Caco-2 (cell line): ENCODE measurements at regions not wholly inside any gene's neighbourhood (a gene's known extent, or its start where the extent isn't known, plus 50 kb on each side); places are given as distances from the start of the nearest gene placed in this dataset.

Source experiments
- BruUV-seq: library from RNA; stranded (reverse); fragments of 400-500 nt; replicated peaks from 2 replicates; lab custom pipeline; 2021; lab: Mats Ljungman, UMichigan
- CTCF ChIA-PET: fragments of 300-600 bp; sonication (Branson Sonifier 250); formaldehyde crosslinking; loops from one replicate; lab custom pipeline; 2022; ENCODE audit warnings: antibody characterized with exemption; lab: Charles Lee
- POLR2A ChIA-PET: fragments of 300-600 bp; sonication (Branson Sonifier 250); formaldehyde crosslinking; loops from one replicate; lab custom pipeline; 2022; ENCODE audit warnings: antibody characterized with exemption; lab: Charles Lee
- DNase-seq, 2 experiments: peaks; one replicate each; pipeline versions ENCODE4 v3.0.0 to v3.0.0-alpha.2; 2020 to 2022
- H3K27me3 ChIP-seq: replicated peaks from 2 replicates; pipeline ENCODE4 v1.6.0; 2011; ENCODE audit warnings: low read length; ENCODE audit not compliant: control insufficient read depth, insufficient read depth
- H3K36me3 ChIP-seq: 2 replicates; pipeline ENCODE4 v1.5.1; 2011; ENCODE audit warnings: low read length; ENCODE audit not compliant: control insufficient read depth, insufficient read depth
- H3K4me1 ChIP-seq: fragments of 250-450 bp; sonication (Bioruptor Pico); 2 replicates; pipeline ENCODE4 v1.5.1; 2020; ENCODE audit warnings: mild to moderate bottlenecking
- H3K4me3 ChIP-seq: 2 replicates; pipeline ENCODE4 v1.5.1; 2011; ENCODE audit warnings: low read depth, mild to moderate bottlenecking, control low read depth, low read length
- H3K9me3 ChIP-seq: fragments of 250-450 bp; sonication (Bioruptor Pico); 2 replicates; pipeline ENCODE4 v1.5.1; 2020; ENCODE audit warnings: mild to moderate bottlenecking, moderate library complexity
- H3K27ac Mint-ChIP-seq: one replicate; pipeline ENCODE4 v1.8.0; 2022; ENCODE audit warnings: mixed read lengths; ENCODE audit not compliant: unreplicated experiment
- H3K27me3 Mint-ChIP-seq: one replicate; pipeline ENCODE4 v1.8.0; 2022; ENCODE audit warnings: mixed read lengths; ENCODE audit not compliant: insufficient read depth, unreplicated experiment
- H3K36me3 Mint-ChIP-seq: one replicate; pipeline ENCODE4 v1.8.0; 2022; ENCODE audit warnings: mild to moderate bottlenecking, mixed read lengths; ENCODE audit not compliant: insufficient read depth, unreplicated experiment
- H3K4me1 Mint-ChIP-seq: one replicate; pipeline ENCODE4 v1.8.0; 2022; ENCODE audit warnings: low read depth, mixed read lengths; ENCODE audit not compliant: unreplicated experiment
- H3K4me3 Mint-ChIP-seq: one replicate; pipeline ENCODE4 v1.8.0; 2022; ENCODE audit warnings: mild to moderate bottlenecking, moderate library complexity, mixed read lengths; ENCODE audit not compliant: unreplicated experiment
- H3K9me3 Mint-ChIP-seq: one replicate; pipeline ENCODE4 v1.8.0; 2022; ENCODE audit warnings: mixed read lengths; ENCODE audit not compliant: unreplicated experiment
- CTCF ChIP-seq, 2 experiments: fragments of 200-600 bp in 1 of 2; IDR thresholded peaks; 1 replicate in 1 of 2; 2 replicates in 1 of 2; pipeline versions ENCODE4 v1.5.1 to v1.8.0; 2011 to 2022; ENCODE audit warnings: antibody characterized with exemption in 1 of 2, control low read depth in 1 of 2, inconsistent platforms in 1 of 2, low read depth in 1 of 2, low read length in 1 of 2, mild to moderate bottlenecking in 1 of 2, moderate library complexity in 1 of 2; ENCODE audit not compliant: insufficient read depth in 1 of 2, severe bottlenecking in 1 of 2, unreplicated experiment in 1 of 2
- intact Hi-C: fragments of 100-400 bp; cut with micrococcal nuclease; formaldehyde crosslinking; loops from one replicate; pipeline ENCODE4 v1.10.0; 2022; ENCODE audit not compliant: unreplicated experiment

- Histone ChIP-seq H3K36me3 (no peaks in the 10 kb centered on the region), H3K4me3 (no peak overlapping the region), H3K27me3 (no peaks in the 10 kb centered on the region), H3K9me3 (no peaks in the 10 kb centered on the region), H3K4me1 (no peaks in the 10 kb centered on the region)
- CTCF ChIA-PET: no interaction called here
- intact Hi-C loops: no loop called here
- Mint-ChIP-seq H3K27ac (no peak overlapping the region), H3K9me3 (no peaks in the 10 kb centered on the region), H3K4me1 (no peaks in the 10 kb centered on the region), H3K4me3 (no peak overlapping the region), H3K27me3 (peaks cover 8% of the 10 kb centered on the region), H3K36me3 (no peaks in the 10 kb centered on the region)
- no peak for TF ChIP-seq CTCF (IDR thresholded peaks at IDR 0.05; ENCODE audit: insufficient read depth in 1 of 2, low read depth in 1 of 2, low read length in 1 of 2, severe bottlenecking in 1 of 2, unreplicated experiment in 1 of 2)
- DNase-seq: no peak
- BruUV-seq: no TSS peak
- POLR2A ChIA-PET: no interaction called here
Measured at GRCh38 chr17:63096426-63096825, 130.4 kb downstream of the TANC2 start.

- no peaks in the 10 kb centered on the region for H3K36me3 ChIP-seq
- Mint-ChIP-seq H3K4me3 (no peak overlapping the region), H3K27me3 (peaks cover 12% of the 10 kb centered on the region), H3K9me3 (no peaks in the 10 kb centered on the region), H3K4me1 (no peaks in the 10 kb centered on the region), H3K36me3 (no peaks in the 10 kb centered on the region), H3K27ac (no peak overlapping the region)
- no peak for TF ChIP-seq CTCF (IDR thresholded peaks at IDR 0.05; ENCODE audit: insufficient read depth in 1 of 2, low read depth in 1 of 2, low read length in 1 of 2, severe bottlenecking in 1 of 2, unreplicated experiment in 1 of 2)
- POLR2A ChIA-PET: no interaction called here
- DNase-seq: no peak
- intact Hi-C loops: no loop called here
- no peak overlapping the region for H3K4me3 ChIP-seq
- no peaks in the 10 kb centered on the region for H3K27me3 ChIP-seq
- no peaks in the 10 kb centered on the region for H3K4me1 ChIP-seq
- no peaks in the 10 kb centered on the region for H3K9me3 ChIP-seq
- CTCF ChIA-PET: no interaction called here
- no TSS peak for BruUV-seq
Measured at GRCh38 chr17:63099425-63099824, 133.4 kb downstream of the TANC2 start.

- no peak overlapping the region for H3K4me3 ChIP-seq
- Mint-ChIP-seq H3K27ac (no peak overlapping the region), H3K9me3 (no peaks in the 10 kb centered on the region), H3K4me1 (no peaks in the 10 kb centered on the region), H3K4me3 (no peak overlapping the region), H3K27me3 (peaks cover 4% of the 10 kb centered on the region), H3K36me3 (no peaks in the 10 kb centered on the region)
- no peaks in the 10 kb centered on the region for H3K9me3 ChIP-seq
- H3K4me1 ChIP-seq: no peaks in the 10 kb centered on the region
- no peaks in the 10 kb centered on the region for H3K36me3 ChIP-seq
- no TSS peak for BruUV-seq
- no peak for DNase-seq
- intact Hi-C loops: no loop called here
- no peaks in the 10 kb centered on the region for H3K27me3 ChIP-seq
- ChIA-PET POLR2A (no interaction called here), CTCF (no interaction called here)
- TF ChIP-seq CTCF (IDR thresholded peaks at IDR 0.05; ENCODE audit: insufficient read depth in 1 of 2, low read depth in 1 of 2, low read length in 1 of 2, severe bottlenecking in 1 of 2, unreplicated experiment in 1 of 2): no peak
Measured at GRCh38 chr17:63102034-63102433, 136.0 kb downstream of the TANC2 start.
